Smooth muscle cell (in vitro differentiated cells): ENCODE measurements at regions not wholly inside any gene's neighbourhood (a gene's known extent, or its start where the extent isn't known, plus 50 kb on each side); places are given as distances from the start of the nearest gene placed in this dataset.

Source experiments
- DNase-seq: peaks from one replicate; lab custom pipeline; 2025; ENCODE audit not compliant: unreplicated experiment; lab: John Stamatoyannopoulos, UW
- H2AFZ ChIP-seq: fragments of 200-600 bp; sonication (generic); 2 replicates; pipeline ENCODE4 v1.6.0; 2016; ENCODE audit warnings: antibody characterized with exemption, low read depth, mild to moderate bottlenecking
- H3F3A ChIP-seq: fragments of 200-600 bp; sonication (generic); 2 replicates; pipeline ENCODE4 v1.6.0; 2017; ENCODE audit warnings: antibody characterized with exemption, low read depth
- H3K27ac ChIP-seq: fragments of 200-600 bp; sonication (generic); 2 replicates; pipeline ENCODE4 v1.5.1; 2016; ENCODE audit warnings: low read depth, mild to moderate bottlenecking
- H3K27me3 ChIP-seq: fragments of 200-600 bp; sonication (generic); 2 replicates; pipeline ENCODE4 v1.6.1; 2016; ENCODE audit warnings: low read depth, mild to moderate bottlenecking
- H3K36me3 ChIP-seq: fragments of 200-600 bp; sonication (generic); 2 replicates; pipeline ENCODE4 v1.5.1; 2016; ENCODE audit warnings: low read depth
- H3K4me1 ChIP-seq: fragments of 200-600 bp; sonication (generic); 2 replicates; pipeline ENCODE4 v1.5.1; 2016; ENCODE audit warnings: low read depth
- H3K4me2 ChIP-seq: fragments of 200-600 bp; sonication (generic); 2 replicates; pipeline ENCODE4 v1.6.0; 2016; ENCODE audit warnings: mild to moderate bottlenecking
- H3K4me3 ChIP-seq: fragments of 200-600 bp; sonication (generic); 2 replicates; pipeline ENCODE4 v1.5.1; 2016; ENCODE audit warnings: mild to moderate bottlenecking
- H3K79me2 ChIP-seq: fragments of 200-600 bp; sonication (generic); 2 replicates; pipeline ENCODE4 v1.6.0; 2016; ENCODE audit warnings: low read depth, mild to moderate bottlenecking
- H3K9ac ChIP-seq: fragments of 200-600 bp; sonication (generic); 2 replicates; pipeline ENCODE4 v1.6.0; 2016; ENCODE audit warnings: low read depth
- H3K9me3 ChIP-seq: fragments of 200-600 bp; sonication (generic); replicated peaks from 2 replicates; pipeline ENCODE4 v1.5.1; 2016; ENCODE audit warnings: low read depth
- H4K20me1 ChIP-seq: fragments of 200-600 bp; sonication (generic); 2 replicates; pipeline ENCODE4 v1.6.0; 2016; ENCODE audit warnings: low read depth
- WGBS: methylation state at CpG from one replicate; pipeline ENCODE4 v1.1.7; 2016; ENCODE audit warnings: low lambda C conversion rate; 5-methylcytosine and 5-hydroxymethylcytosine counted together
- TF ChIP-seq, protein P1 (sequence below): fragments of 200-600 bp; sonication (generic); IDR thresholded peaks from 2 replicates; pipeline ENCODE4 v1.5.1; 2017; ENCODE audit warnings: borderline replicate concordance, mild to moderate bottlenecking, antibody characterized with exemption; ENCODE audit not compliant: insufficient read depth, poor library complexity, severe bottlenecking

- H3K79me2 ChIP-seq, result peaks cover 97% of the 10 kb centered on the region
- H3K4me1 ChIP-seq, result no peaks in the 10 kb centered on the region
- H3K9ac ChIP-seq, result no peak overlapping the region
- H3F3A ChIP-seq, result peaks cover 9% of the 10 kb centered on the region
- no peak overlapping the region for H2AFZ ChIP-seq
- DNase-seq, result no peak
- H3K4me2 ChIP-seq, result no peak overlapping the region
- H4K20me1 ChIP-seq, result peaks cover 98% of the 10 kb centered on the region
- H3K4me3 ChIP-seq, result no peak overlapping the region
- TF ChIP-seq, protein P1, sequence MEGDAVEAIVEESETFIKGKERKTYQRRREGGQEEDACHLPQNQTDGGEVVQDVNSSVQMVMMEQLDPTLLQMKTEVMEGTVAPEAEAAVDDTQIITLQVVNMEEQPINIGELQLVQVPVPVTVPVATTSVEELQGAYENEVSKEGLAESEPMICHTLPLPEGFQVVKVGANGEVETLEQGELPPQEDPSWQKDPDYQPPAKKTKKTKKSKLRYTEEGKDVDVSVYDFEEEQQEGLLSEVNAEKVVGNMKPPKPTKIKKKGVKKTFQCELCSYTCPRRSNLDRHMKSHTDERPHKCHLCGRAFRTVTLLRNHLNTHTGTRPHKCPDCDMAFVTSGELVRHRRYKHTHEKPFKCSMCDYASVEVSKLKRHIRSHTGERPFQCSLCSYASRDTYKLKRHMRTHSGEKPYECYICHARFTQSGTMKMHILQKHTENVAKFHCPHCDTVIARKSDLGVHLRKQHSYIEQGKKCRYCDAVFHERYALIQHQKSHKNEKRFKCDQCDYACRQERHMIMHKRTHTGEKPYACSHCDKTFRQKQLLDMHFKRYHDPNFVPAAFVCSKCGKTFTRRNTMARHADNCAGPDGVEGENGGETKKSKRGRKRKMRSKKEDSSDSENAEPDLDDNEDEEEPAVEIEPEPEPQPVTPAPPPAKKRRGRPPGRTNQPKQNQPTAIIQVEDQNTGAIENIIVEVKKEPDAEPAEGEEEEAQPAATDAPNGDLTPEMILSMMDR, result no peak
- peaks cover 10% of the 10 kb centered on the region for H3K36me3 ChIP-seq
- H3K27ac ChIP-seq, result no peak overlapping the region
- WGBS, result 82% methylated on average over 4 of the region's 4 CpGs
- no peaks in the 10 kb centered on the region for H3K9me3 ChIP-seq
- no peaks in the 10 kb centered on the region for H3K27me3 ChIP-seq
These were observed 53.3 kb upstream of the KCTD7 start for GRCh38 chr7:66575398-66575797.

DNA sequence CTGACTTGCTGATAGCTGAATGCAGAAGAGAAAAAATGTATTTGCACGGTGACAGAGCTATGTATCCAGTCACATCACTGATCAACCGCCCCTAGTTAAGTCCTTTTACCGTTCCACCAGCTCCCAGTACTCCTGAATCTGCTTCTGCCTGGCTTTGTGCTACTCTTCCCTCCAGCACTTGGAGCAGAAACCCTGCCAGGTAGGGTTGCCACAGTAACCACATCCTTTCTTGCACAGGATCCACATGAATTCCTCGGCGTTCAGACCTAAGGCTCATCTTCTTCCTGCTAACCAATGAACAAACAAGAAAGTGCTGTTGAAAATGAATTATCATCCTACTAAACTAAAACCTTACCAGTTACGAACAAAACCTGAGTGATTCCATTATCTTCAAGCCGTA, 52.0 kb upstream of the KCTD7 start:
- H4K20me1 ChIP-seq, result peaks cover 98% of the 10 kb centered on the region

More for the DNA sequence above, 52.0 kb upstream of the KCTD7 start:
- Histone ChIP-seq H3K4me1 (no peaks in the 10 kb centered on the region), H3K36me3 (peaks cover 10% of the 10 kb centered on the region), H3K4me2 (no peak overlapping the region), H3K9ac (no peak overlapping the region), H3K27ac (no peak overlapping the region), H2AFZ (no peak overlapping the region), H3K9me3 (no peaks in the 10 kb centered on the region), H3K4me3 (no peak overlapping the region), H3K79me2 (peaks cover 97% of the 10 kb centered on the region), H3K27me3 (no peaks in the 10 kb centered on the region), H3F3A (peaks cover 9% of the 10 kb centered on the region)
- TF ChIP-seq, protein P1, result no peak
- DNase-seq, result no peak
- WGBS, result 94% methylated on average over 7 of the region's 7 CpGs
